Esophagus mucosa (tissue), 1 donor: ENCODE measurements at regions not wholly inside any gene's neighbourhood (a gene's known extent, or its start where the extent isn't known, plus 50 kb on each side); places are given as distances from the start of the nearest gene placed in this dataset.
A peak's percentile ranks its signal among the peaks of the same experiment; 100 is the strongest.

Experiments used
- ATAC-seq: fragments of 200-7000 bp; cut with Tn5 transposase; one replicate; pipeline ENCODE4 v1.9.1; 2020
- donor health status: DM: yes; HTN: yes; CAD: no.

DNA sequence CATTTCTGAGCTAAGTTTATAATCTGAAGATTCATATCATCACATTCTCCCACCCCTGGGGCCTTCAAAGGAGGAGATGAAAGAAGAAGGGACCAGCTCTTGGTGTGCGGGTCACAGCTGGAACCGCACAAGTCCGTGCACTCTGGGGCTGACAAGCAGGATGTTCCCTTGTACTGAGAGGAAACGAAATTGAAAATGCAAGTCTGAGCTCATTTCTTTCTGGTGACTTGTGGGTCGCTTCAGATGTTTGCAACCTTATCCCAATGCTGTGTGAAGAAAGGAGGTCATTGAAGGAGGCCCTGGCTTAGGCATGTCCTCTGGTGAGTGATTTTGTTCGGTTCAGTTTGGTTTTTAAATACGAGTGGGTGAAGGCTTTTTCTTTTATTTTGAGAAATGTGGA, 59.6 kb downstream of the C9orf152 start:
- ATAC-seq: peak; percentile 41

GRCh38 chr9:110148891-110149290, 59.1 kb downstream of the C9orf152 start:
- ATAC-seq: no peak
